Heart right ventricle (tissue), 16 donors: ENCODE measurements at regions not wholly inside any gene's neighbourhood (a gene's known extent, or its start where the extent isn't known, plus 50 kb on each side); places are given as distances from the start of the nearest gene placed in this dataset.

Source experiments
- ATAC-seq, 8 donors: fragments of 200-7000 bp; cut with Tn5 transposase; one replicate each; pipeline ENCODE4 v1.9.1; 2020; ENCODE audit warnings: mild to moderate bottlenecking in 8 of 8, moderate library complexity in 8 of 8, moderate number of reproducible peaks in 1 of 8
- DNase-seq, 2 donors: peaks; one replicate each; pipeline ENCODE4 v3.0.0-alpha.2; 2020
- H3K27ac ChIP-seq, 10 donors: fragments of 200-600 bp; sonication (generic) in 2 of 10; one replicate each; pipeline versions ENCODE4 v1.5.0 to v1.8.0; 2020 to 2022; ENCODE audit warnings: mild to moderate bottlenecking in 3 of 10
- H3K27me3 ChIP-seq, 7 donors: fragments of 200-600 bp; one replicate each; pipeline ENCODE4 v1.8.0; 2021 to 2022; ENCODE audit warnings: mild to moderate bottlenecking in 2 of 7
- H3K36me3 ChIP-seq, 9 donors: fragments of 200-600 bp; sonication (generic) in 1 of 9; one replicate each; pipeline versions ENCODE4 v1.5.0 to v1.8.0; 2020 to 2022; ENCODE audit warnings: mild to moderate bottlenecking in 2 of 9
- H3K4me1 ChIP-seq, 9 donors: fragments of 200-600 bp; sonication (generic) in 1 of 9; one replicate each; pipeline versions ENCODE4 v1.5.0 to v1.8.0; 2020 to 2022; ENCODE audit warnings: mild to moderate bottlenecking in 4 of 9
- H3K4me3 ChIP-seq, 10 donors: fragments of 200-600 bp; sonication (generic) in 2 of 10; one replicate each; pipeline versions ENCODE4 v1.5.0 to v1.8.0; 2020 to 2022; ENCODE audit warnings: mild to moderate bottlenecking in 7 of 10, moderate library complexity in 2 of 10
- H3K9me3 ChIP-seq, 11 donors: fragments of 200-600 bp in 10 of 11; sonication (generic) in 2 of 11; one replicate each; pipeline versions ENCODE4 v1.5.0 to v1.8.0; 2013 to 2022; ENCODE audit warnings: mild to moderate bottlenecking in 2 of 11, control low read depth in 1 of 11, moderate library complexity in 1 of 11
- WGBS, 2 donors: extraction: QIAGEN DNeasy Blood & Tissue Kit; methylation state at CpG; one replicate each; pipeline ENCODE4 v1.1.7; 2013; ENCODE audit warnings: inconsistent platforms in 1 of 2; 5-methylcytosine and 5-hydroxymethylcytosine counted together
- intact Hi-C, 10 donors: fragments of 100-400 bp; cut with DNase I; formaldehyde crosslinking; loops; one replicate each; pipeline versions ENCODE4 v1.11.1 to v1.14.2; 2022
- TF ChIP-seq, protein P1 (sequence below), 9 donors: fragments of 200-600 bp; sonication (generic) in 2 of 9; IDR thresholded peaks; one replicate each; pipeline versions ENCODE4 v1.5.0 to v1.8.0; 2021 to 2022; ENCODE audit warnings: antibody characterized with exemption in 9 of 9, mild to moderate bottlenecking in 5 of 9, moderate library complexity in 1 of 9
- donor health status: Arrhythmogenic right ventricular cardiomyopathy.
- donor health status: ischemic (EF 13 %, LVEDD 7.1; RV severe dilation, severe dysfunction).
- donor health status: healthy with polysubstance abuse.
- donor health status: DM: no; HTN: yes; CAD: no.
- donor health status: DM: no; HTN: no; CAD: no.
- donor health status: ischemic (EF 25% LVEDD 6.9; RV normal size, moderate dysfunction).
- donor health status: ischemic (EF 25% LVEDD 5.7; RV mildly dilated, moderate dysfunction).
- donor health status: healthy.
- donor health status: DM: yes; HTN: yes; CAD: no.
- donor health status: Ischemic cardiomyopathy.
- donor health status: ischemic (EF 35%, LVEDD 5.7; RV mildly dilated, moderate dysfunction).
- donor health status: nonischemic (EF 11% LVEDD 7.7; RV severe dilation, severe dysfunction).
- donor health status: DM: yes; HTN: yes; CAD: no.
- donor health status: PGD.
- donor health status: ischemic (EF 29% LVEDD 5.4; RV normal size, mild dysfunction).
- donor health status: nonischemic (EF 23%, LVEDD 6.1; RV moderate dilation, normal function).

DNA sequence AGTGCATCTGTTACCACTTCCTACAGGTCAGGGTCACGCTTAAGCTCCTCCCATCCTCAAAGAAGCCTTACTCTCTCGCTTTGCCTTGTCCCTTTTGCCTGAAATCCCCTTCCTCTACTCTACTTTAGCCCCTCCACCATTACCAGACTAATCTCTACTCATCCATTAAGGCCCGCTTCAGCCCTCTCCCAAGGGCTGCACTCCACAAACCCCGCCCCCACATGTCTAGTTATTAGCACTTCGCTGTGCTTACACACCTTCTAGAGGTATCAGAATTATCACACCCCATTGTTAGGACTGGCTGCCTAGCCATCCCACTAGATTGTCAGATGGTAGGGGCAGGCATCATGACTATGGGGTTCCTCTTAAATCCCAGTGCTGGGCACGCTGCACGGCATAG, 565.7 kb upstream of the WWC1 start:
- WGBS, 2 donors = 94 to 96% methylated on average over 7 of the region's 7 CpGs
- no peak overlapping the region for H3K27ac ChIP-seq
- H3K4me3 ChIP-seq = no peak overlapping the region
- H3K9me3 ChIP-seq = no peaks in the 10 kb centered on the region
- ATAC-seq (no peak), DNase-seq (no peak)
- no peaks in the 10 kb centered on the region for H3K36me3 ChIP-seq
- intact Hi-C loops = loop anchor here (10.0 kb wide), 5 partner anchors 209 to 499 kb away; no protein-coding TSS in a partner anchor
- TF ChIP-seq, protein P1, sequence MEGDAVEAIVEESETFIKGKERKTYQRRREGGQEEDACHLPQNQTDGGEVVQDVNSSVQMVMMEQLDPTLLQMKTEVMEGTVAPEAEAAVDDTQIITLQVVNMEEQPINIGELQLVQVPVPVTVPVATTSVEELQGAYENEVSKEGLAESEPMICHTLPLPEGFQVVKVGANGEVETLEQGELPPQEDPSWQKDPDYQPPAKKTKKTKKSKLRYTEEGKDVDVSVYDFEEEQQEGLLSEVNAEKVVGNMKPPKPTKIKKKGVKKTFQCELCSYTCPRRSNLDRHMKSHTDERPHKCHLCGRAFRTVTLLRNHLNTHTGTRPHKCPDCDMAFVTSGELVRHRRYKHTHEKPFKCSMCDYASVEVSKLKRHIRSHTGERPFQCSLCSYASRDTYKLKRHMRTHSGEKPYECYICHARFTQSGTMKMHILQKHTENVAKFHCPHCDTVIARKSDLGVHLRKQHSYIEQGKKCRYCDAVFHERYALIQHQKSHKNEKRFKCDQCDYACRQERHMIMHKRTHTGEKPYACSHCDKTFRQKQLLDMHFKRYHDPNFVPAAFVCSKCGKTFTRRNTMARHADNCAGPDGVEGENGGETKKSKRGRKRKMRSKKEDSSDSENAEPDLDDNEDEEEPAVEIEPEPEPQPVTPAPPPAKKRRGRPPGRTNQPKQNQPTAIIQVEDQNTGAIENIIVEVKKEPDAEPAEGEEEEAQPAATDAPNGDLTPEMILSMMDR (IDR thresholded peaks at IDR 0.05) = no peak
- no peaks in the 10 kb centered on the region for H3K27me3 ChIP-seq
- H3K4me1 ChIP-seq = peaks cover 0 to 6% (median 0%) of the 10 kb centered on the region in 9 donors

DNA sequence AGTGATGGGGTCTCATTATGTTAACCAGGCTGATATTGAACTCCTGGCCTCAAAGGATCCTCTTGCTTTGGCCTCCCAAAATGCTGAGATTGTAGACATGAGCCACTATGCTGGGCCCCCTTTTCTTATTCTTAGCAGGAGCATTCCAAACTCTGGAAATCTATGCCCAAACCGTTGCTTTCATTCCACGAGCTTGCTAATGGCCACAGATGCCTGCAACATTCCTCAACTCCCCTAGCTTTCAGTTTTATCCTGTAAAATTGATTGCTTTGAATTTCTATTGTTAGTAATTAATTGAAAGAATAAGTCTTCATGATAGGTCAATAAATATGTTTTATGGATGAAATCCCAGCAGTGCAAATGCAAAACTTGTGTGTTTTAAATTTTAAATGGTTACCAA, 564.8 kb upstream of the WWC1 start:
- H3K4me1 ChIP-seq = peaks cover 0 to 6% (median 0%) of the 10 kb centered on the region in 9 donors
- H3K4me3 ChIP-seq = no peak overlapping the region
- 66 to 82% methylated on average over 2 of the region's 2 CpGs for WGBS, 2 donors
- ATAC-seq (no peak), DNase-seq (no peak)
- TF ChIP-seq, protein P1 (IDR thresholded peaks at IDR 0.05) = no peak
- no peak overlapping the region for H3K27ac ChIP-seq
- H3K36me3 ChIP-seq = no peaks in the 10 kb centered on the region
- no peaks in the 10 kb centered on the region for H3K9me3 ChIP-seq
- intact Hi-C loops = loop anchor here (10.0 kb wide), 5 partner anchors 208 to 498 kb away; no protein-coding TSS in a partner anchor
- H3K27me3 ChIP-seq = no peaks in the 10 kb centered on the region

DNA sequence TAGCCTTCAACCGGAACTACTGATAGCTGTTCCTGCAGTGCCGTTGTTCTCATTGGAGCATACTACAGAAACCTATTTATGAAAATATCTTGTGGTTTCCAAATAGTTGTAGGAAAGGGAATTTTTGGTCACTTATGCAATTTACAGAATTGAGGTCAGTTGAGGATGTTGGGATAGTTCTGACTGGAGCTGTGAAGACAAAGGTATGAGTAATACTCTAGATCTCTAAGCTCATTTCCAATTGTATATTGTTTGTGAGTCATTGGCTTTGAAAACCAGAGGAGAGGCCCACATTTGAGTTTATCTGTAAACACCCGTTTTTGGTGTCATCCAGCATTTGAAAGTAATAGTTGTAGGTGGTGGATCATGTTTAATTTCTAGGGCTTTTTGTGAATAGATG, 561.3 kb upstream of the WWC1 start:
- TF ChIP-seq, protein P1 (IDR thresholded peaks at IDR 0.05) = no peak
- WGBS, 2 donors = 65 to 70% methylated on average over 3 of the region's 3 CpGs
- Histone ChIP-seq H3K4me1 (peaks cover 0 to 5% (median 0%) of the 10 kb centered on the region in 9 donors), H3K27ac (no peak overlapping the region), H3K9me3 (no peaks in the 10 kb centered on the region), H3K36me3 (no peaks in the 10 kb centered on the region), H3K27me3 (no peaks in the 10 kb centered on the region), H3K4me3 (no peak overlapping the region)
- ATAC-seq (no peak), DNase-seq (no peak)
- intact Hi-C loops = no loop called here

DNA sequence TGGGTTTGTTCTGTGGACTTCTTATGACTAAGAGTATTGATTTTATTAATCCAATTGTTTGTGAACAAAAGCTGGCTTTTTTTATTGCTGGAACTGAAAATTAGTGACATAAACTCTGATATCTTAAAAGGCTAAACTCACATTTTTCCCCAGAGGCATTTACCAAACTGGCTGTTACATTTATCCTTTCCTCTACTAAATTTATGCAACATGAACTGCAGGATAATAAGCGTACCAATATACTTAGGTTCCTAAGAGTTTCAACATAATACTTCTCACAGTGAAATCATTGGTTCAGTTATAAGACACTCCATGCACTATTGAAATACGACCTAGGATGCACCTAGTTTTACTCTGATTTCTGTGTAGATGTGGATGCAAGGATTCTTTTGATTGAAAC, 560.8 kb upstream of the WWC1 start:
- Histone ChIP-seq H3K27ac (no peak overlapping the region), H3K27me3 (no peaks in the 10 kb centered on the region), H3K4me1 (peaks cover 0 to 5% (median 0%) of the 10 kb centered on the region in 9 donors), H3K4me3 (no peak overlapping the region), H3K36me3 (no peaks in the 10 kb centered on the region), H3K9me3 (no peaks in the 10 kb centered on the region)
- DNase-seq (no peak), ATAC-seq (no peak)
- 75 to 82% methylated on average over 2 of the region's 2 CpGs for WGBS, 2 donors
- TF ChIP-seq, protein P1 (IDR thresholded peaks at IDR 0.05) = no peak
- intact Hi-C loops = no loop called here
